Liver (tissue), 8 donors: ENCODE measurements at regions not wholly inside any gene's neighbourhood (a gene's known extent, or its start where the extent isn't known, plus 50 kb on each side); places are given as distances from the start of the nearest gene placed in this dataset.
"Not testable (repeated sequence)": the region's sequence is repeated elsewhere in the genome, so short reads cannot be mapped to it uniquely, and the experiment has no call there.

Source experiments
- DNase-seq: peaks from one replicate; pipeline ENCODE4 v3.0.0-alpha.2; 2017; ENCODE audit warnings: low spot score
- H3K27ac ChIP-seq, 2 donors: one replicate each; pipeline ENCODE4 v1.7.0; 2013; ENCODE audit warnings: inconsistent platforms in 2 of 2, low read length in 2 of 2, control low read depth in 1 of 2, low read depth in 1 of 2, mild to moderate bottlenecking in 1 of 2
- H3K27me3 ChIP-seq, 4 donors: one replicate each; pipeline versions ENCODE4 v1.6.1 to v1.7.0; 2013; ENCODE audit warnings: low read length in 3 of 4, inconsistent platforms in 1 of 4, mild to moderate bottlenecking in 1 of 4, moderate library complexity in 1 of 4; ENCODE audit not compliant: control insufficient read depth in 4 of 4, insufficient read depth in 4 of 4
- H3K36me3 ChIP-seq, 4 donors: one replicate each; pipeline versions ENCODE4 v1.6.1 to v1.7.0; 2013; ENCODE audit warnings: low read length in 3 of 4, mild to moderate bottlenecking in 3 of 4, low read depth in 1 of 4, moderate library complexity in 1 of 4; ENCODE audit not compliant: control insufficient read depth in 4 of 4, insufficient read depth in 3 of 4
- H3K4me1 ChIP-seq, 4 donors: one replicate each; pipeline versions ENCODE4 v1.6.1 to v1.7.0; 2013; ENCODE audit warnings: low read length in 3 of 4, mild to moderate bottlenecking in 3 of 4, moderate library complexity in 1 of 4; ENCODE audit not compliant: control insufficient read depth in 4 of 4, insufficient read depth in 4 of 4
- H3K4me3 ChIP-seq, 3 donors: one replicate each; pipeline versions ENCODE4 v1.6.1 to v1.7.0; 2013; ENCODE audit warnings: low read length in 3 of 3, control low read depth in 1 of 3, low read depth in 1 of 3, mild to moderate bottlenecking in 1 of 3
- H3K9ac ChIP-seq, 2 donors: one replicate each; pipeline ENCODE4 v1.7.0; 2013; ENCODE audit warnings: low read length in 2 of 2, mild to moderate bottlenecking in 2 of 2, moderate library complexity in 2 of 2, control low read depth in 1 of 2, low read depth in 1 of 2
- H3K9me3 ChIP-seq, 4 donors: one replicate each; pipeline versions ENCODE4 v1.6.1 to v1.7.0; 2013; ENCODE audit warnings: low read length in 3 of 4; ENCODE audit not compliant: control insufficient read depth in 4 of 4
- EGR1 ChIP-seq, 2 donors: IDR thresholded peaks; 2 replicates each; pipeline ENCODE4 v1.6.1; 2016 to 2018; ENCODE audit warnings: antibody characterized with exemption in 2 of 2, low read depth in 2 of 2
- FOXA2 ChIP-seq: IDR thresholded peaks from 2 replicates; pipeline ENCODE4 v1.6.1; 2016; ENCODE audit warnings: antibody characterized with exemption
- JUND ChIP-seq, 2 donors: IDR thresholded peaks; 2 replicates each; pipeline ENCODE4 v1.6.1; 2016; ENCODE audit warnings: antibody characterized with exemption in 2 of 2
- RAD21 ChIP-seq, 2 donors: IDR thresholded peaks; 2 replicates each; pipeline ENCODE4 v1.6.1; 2016; ENCODE audit warnings: antibody characterized with exemption in 2 of 2, mild to moderate bottlenecking in 2 of 2
- RXRA ChIP-seq, 2 donors: IDR thresholded peaks; 2 replicates each; pipeline ENCODE4 v1.6.1; 2017 to 2018; ENCODE audit warnings: antibody characterized with exemption in 2 of 2, mild to moderate bottlenecking in 1 of 2
- SP1 ChIP-seq: IDR thresholded peaks from 2 replicates; pipeline ENCODE4 v1.6.1; 2018; ENCODE audit warnings: antibody characterized with exemption, mild to moderate bottlenecking
- TAF1 ChIP-seq: conservative IDR thresholded peaks from 2 replicates; pipeline ENCODE4 v1.6.1; 2016; ENCODE audit warnings: antibody characterized with exemption, mild to moderate bottlenecking
- YY1 ChIP-seq: IDR thresholded peaks from 2 replicates; pipeline ENCODE4 v1.6.1; 2016; ENCODE audit warnings: antibody characterized with exemption, mild to moderate bottlenecking
- WGBS: extraction: QIAGEN DNeasy Blood & Tissue Kit; methylation state at CpG from one replicate; pipeline ENCODE4 v1.1.7; 2013; 5-methylcytosine and 5-hydroxymethylcytosine counted together
- TF ChIP-seq, protein P1 (sequence below): IDR thresholded peaks from 2 replicates; pipeline ENCODE4 v1.6.1; 2016; ENCODE audit warnings: antibody characterized with exemption
- TF ChIP-seq, protein P2 (sequence below): fragments of 150-350 bp; IDR thresholded peaks from 2 replicates; pipeline ENCODE4 v1.5.1; 2017; ENCODE audit warnings: improper control_type of control experiment, low read depth, low read length; ENCODE audit not compliant: missing input control
- TF ChIP-seq, protein P3 (sequence below): IDR thresholded peaks from 2 replicates; pipeline ENCODE4 v1.6.1; 2016; ENCODE audit warnings: antibody characterized with exemption
- TF ChIP-seq, protein P4 (sequence below): IDR thresholded peaks from 2 replicates; pipeline ENCODE4 v1.6.1; 2016; ENCODE audit warnings: antibody characterized with exemption
- TF ChIP-seq, protein P5 (sequence below): IDR thresholded peaks from 2 replicates; pipeline ENCODE4 v1.6.1; 2016; ENCODE audit warnings: antibody characterized with exemption, mild to moderate bottlenecking
- donor health status: healthy.
- donor health status: healthy.
- donor health status: healthy.
- donor health status: healthy.
- donor health status: healthy.

DNA sequence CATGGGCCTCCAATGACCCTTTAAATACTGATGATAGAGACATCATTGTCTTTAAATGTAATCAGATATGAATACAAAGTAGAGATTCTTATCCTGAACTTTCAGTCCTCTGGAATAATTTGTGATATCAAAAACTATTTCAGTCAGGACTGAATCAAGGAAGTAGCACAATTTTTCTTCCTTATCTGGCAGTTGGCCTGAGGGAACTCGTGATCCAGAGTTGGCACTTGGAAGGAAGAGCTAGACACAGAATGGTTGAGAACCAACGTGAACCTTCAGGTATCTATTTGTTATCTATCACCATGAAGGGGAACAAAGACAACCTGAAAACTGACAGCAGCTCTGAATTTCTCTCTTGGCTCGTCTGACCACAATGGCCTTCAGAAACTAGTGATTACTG is 269.3 kb downstream of the PRDM9 start:
- TF ChIP-seq, protein P1, sequence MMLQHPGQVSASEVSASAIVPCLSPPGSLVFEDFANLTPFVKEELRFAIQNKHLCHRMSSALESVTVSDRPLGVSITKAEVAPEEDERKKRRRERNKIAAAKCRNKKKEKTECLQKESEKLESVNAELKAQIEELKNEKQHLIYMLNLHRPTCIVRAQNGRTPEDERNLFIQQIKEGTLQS: no peak
- TF ChIP-seq, protein P2, sequence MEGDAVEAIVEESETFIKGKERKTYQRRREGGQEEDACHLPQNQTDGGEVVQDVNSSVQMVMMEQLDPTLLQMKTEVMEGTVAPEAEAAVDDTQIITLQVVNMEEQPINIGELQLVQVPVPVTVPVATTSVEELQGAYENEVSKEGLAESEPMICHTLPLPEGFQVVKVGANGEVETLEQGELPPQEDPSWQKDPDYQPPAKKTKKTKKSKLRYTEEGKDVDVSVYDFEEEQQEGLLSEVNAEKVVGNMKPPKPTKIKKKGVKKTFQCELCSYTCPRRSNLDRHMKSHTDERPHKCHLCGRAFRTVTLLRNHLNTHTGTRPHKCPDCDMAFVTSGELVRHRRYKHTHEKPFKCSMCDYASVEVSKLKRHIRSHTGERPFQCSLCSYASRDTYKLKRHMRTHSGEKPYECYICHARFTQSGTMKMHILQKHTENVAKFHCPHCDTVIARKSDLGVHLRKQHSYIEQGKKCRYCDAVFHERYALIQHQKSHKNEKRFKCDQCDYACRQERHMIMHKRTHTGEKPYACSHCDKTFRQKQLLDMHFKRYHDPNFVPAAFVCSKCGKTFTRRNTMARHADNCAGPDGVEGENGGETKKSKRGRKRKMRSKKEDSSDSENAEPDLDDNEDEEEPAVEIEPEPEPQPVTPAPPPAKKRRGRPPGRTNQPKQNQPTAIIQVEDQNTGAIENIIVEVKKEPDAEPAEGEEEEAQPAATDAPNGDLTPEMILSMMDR: no peak
- no peak for TF ChIP-seq RXRA (IDR thresholded peaks at IDR 0.05)
- TF ChIP-seq, protein P3, sequence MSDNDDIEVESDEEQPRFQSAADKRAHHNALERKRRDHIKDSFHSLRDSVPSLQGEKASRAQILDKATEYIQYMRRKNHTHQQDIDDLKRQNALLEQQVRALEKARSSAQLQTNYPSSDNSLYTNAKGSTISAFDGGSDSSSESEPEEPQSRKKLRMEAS: no peak
- no peak for TF ChIP-seq JUND (IDR thresholded peaks at IDR 0.05)
- no peak for TF ChIP-seq SP1
- TF ChIP-seq EGR1 (IDR thresholded peaks at IDR 0.05; ENCODE audit: low read depth in 2 of 2): no peak
- TF ChIP-seq, protein P4, sequence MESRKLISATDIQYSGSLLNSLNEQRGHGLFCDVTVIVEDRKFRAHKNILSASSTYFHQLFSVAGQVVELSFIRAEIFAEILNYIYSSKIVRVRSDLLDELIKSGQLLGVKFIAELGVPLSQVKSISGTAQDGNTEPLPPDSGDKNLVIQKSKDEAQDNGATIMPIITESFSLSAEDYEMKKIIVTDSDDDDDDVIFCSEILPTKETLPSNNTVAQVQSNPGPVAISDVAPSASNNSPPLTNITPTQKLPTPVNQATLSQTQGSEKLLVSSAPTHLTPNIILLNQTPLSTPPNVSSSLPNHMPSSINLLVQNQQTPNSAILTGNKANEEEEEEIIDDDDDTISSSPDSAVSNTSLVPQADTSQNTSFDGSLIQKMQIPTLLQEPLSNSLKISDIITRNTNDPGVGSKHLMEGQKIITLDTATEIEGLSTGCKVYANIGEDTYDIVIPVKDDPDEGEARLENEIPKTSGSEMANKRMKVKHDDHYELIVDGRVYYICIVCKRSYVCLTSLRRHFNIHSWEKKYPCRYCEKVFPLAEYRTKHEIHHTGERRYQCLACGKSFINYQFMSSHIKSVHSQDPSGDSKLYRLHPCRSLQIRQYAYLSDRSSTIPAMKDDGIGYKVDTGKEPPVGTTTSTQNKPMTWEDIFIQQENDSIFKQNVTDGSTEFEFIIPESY: no peak
- TF ChIP-seq, protein P5, sequence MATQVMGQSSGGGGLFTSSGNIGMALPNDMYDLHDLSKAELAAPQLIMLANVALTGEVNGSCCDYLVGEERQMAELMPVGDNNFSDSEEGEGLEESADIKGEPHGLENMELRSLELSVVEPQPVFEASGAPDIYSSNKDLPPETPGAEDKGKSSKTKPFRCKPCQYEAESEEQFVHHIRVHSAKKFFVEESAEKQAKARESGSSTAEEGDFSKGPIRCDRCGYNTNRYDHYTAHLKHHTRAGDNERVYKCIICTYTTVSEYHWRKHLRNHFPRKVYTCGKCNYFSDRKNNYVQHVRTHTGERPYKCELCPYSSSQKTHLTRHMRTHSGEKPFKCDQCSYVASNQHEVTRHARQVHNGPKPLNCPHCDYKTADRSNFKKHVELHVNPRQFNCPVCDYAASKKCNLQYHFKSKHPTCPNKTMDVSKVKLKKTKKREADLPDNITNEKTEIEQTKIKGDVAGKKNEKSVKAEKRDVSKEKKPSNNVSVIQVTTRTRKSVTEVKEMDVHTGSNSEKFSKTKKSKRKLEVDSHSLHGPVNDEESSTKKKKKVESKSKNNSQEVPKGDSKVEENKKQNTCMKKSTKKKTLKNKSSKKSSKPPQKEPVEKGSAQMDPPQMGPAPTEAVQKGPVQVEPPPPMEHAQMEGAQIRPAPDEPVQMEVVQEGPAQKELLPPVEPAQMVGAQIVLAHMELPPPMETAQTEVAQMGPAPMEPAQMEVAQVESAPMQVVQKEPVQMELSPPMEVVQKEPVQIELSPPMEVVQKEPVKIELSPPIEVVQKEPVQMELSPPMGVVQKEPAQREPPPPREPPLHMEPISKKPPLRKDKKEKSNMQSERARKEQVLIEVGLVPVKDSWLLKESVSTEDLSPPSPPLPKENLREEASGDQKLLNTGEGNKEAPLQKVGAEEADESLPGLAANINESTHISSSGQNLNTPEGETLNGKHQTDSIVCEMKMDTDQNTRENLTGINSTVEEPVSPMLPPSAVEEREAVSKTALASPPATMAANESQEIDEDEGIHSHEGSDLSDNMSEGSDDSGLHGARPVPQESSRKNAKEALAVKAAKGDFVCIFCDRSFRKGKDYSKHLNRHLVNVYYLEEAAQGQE: no peak
- no peak for TF ChIP-seq RAD21 (IDR thresholded peaks at IDR 0.05)
- no peak for TF ChIP-seq YY1
- no peak for TF ChIP-seq TAF1
- no peak for TF ChIP-seq FOXA2
- H3K36me3 ChIP-seq: no peaks in the 10 kb centered on the region
- no peak overlapping the region for H3K4me3 ChIP-seq
- H3K27me3 ChIP-seq: peaks cover 0 to 2% (median 0%) of the 10 kb centered on the region in 4 donors
- no peak for DNase-seq
- H3K4me1 ChIP-seq: no peaks in the 10 kb centered on the region
- 42% methylated on average over 3 of the region's 3 CpGs for WGBS
- H3K9me3 ChIP-seq: no peaks in the 10 kb centered on the region
- no peak overlapping the region for H3K9ac ChIP-seq
- H3K27ac ChIP-seq: no peak overlapping the region

DNA sequence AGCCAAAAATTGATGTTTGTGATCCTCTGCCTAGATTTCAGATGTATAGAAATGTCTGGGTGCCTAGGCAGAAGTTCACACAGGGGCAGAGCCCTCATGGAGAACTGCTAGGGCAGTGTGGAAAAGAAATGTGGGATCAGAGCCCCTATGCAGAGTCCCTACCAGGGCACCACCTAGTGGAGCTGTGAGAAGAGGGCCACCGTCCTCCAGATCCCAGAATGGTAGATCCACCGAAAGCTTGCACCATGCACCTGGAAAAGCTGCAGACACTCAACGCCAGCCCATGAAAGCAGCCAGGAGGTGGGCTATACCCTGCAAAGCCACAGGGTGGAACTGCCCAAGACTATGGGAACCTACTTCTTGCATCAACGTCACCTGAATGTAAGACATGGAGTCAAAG is 292.9 kb downstream of the PRDM9 start:
- not testable (repeated sequence) for DNase-seq, H3K4me3 ChIP-seq, H3K4me1 ChIP-seq, H3K9ac ChIP-seq, H3K27ac ChIP-seq, H3K27me3 ChIP-seq, H3K36me3 ChIP-seq, H3K9me3 ChIP-seq
- TF ChIP-seq, protein P2: peak; percentile 4
- peak in 1 of 2 donors; percentile 51 for TF ChIP-seq RAD21 (IDR thresholded peaks at IDR 0.05)
- 86% methylated on average over 4 of the region's 4 CpGs for WGBS
